Stimulated activated CD8-positive, alpha-beta memory T cell treated with anti-CD3 and anti-CD28 coated beads, Interleukin-7, amount 100 ng/mL, for 48 hours (primary cell): ENCODE measurements at regions not wholly inside any gene's neighbourhood (a gene's known extent, or its start where the extent isn't known, plus 50 kb on each side); places are given as distances from the start of the nearest gene placed in this dataset.
A peak's percentile ranks its signal among the peaks of the same experiment; 100 is the strongest.

Source experiments
- DNase-seq, 2 donors: peaks; one replicate each; pipeline ENCODE4 v3.0.0-alpha.2; 2020; ENCODE audit warnings: low read depth in 1 of 2; ENCODE audit errors: extremely low read depth in 1 of 2

GRCh38 chr20:53751620-53752318, 158.1 kb upstream of the ZNF217 start:
- DNase-seq, result no peak

- DNase-seq, result peak; percentile 16 to 44
These were observed 157.4 kb upstream of the ZNF217 start for GRCh38 chr20:53750827-53751619.

- DNase-seq, result no peak
These were observed 155.9 kb upstream of the ZNF217 start for GRCh38 chr20:53749499-53749898.

GRCh38 chr20:53748821-53749421, 155.3 kb upstream of the ZNF217 start:
- no peak for DNase-seq

- no peak for DNase-seq
These were observed 154.5 kb upstream of the ZNF217 start for GRCh38 chr20:53748176-53748575.

GRCh38 chr20:53743607-53744260, 150.1 kb upstream of the ZNF217 start:
- DNase-seq, result no peak

- no peak for DNase-seq
These were observed 149.0 kb upstream of the ZNF217 start for GRCh38 chr20:53742685-53743081.

GRCh38 chr20:53741726-53742028, 148.0 kb upstream of the ZNF217 start:
- no peak for DNase-seq

GRCh38 chr20:53739799-53740785, 146.5 kb upstream of the ZNF217 start:
- DNase-seq, result no peak

GRCh38 chr20:53738945-53739798, 145.5 kb upstream of the ZNF217 start:
- DNase-seq, result no peak

- DNase-seq, result no peak
These were observed 144.7 kb upstream of the ZNF217 start for GRCh38 chr20:53738039-53738944.

GRCh38 chr20:53737396-53738038, 143.9 kb upstream of the ZNF217 start:
- no peak for DNase-seq

GRCh38 chr20:53736757-53737395, 143.2 kb upstream of the ZNF217 start:
- no peak for DNase-seq

GRCh38 chr20:53736122-53736756, 142.6 kb upstream of the ZNF217 start:
- no peak for DNase-seq

GRCh38 chr20:53735536-53736050, 142.0 kb upstream of the ZNF217 start:
- no peak for DNase-seq

GRCh38 chr20:53734006-53734688, 140.5 kb upstream of the ZNF217 start:
- DNase-seq, result no peak
